COR-L47 (cell line): ENCODE measurements at regions not wholly inside any gene's neighbourhood (a gene's known extent, or its start where the extent isn't known, plus 50 kb on each side); places are given as distances from the start of the nearest gene placed in this dataset.
A peak's percentile ranks its signal among the peaks of the same experiment; 100 is the strongest.

Source experiments
- DNase-seq: peaks from one replicate; lab custom pipeline; 2025; lab: John Stamatoyannopoulos, UW

DNA sequence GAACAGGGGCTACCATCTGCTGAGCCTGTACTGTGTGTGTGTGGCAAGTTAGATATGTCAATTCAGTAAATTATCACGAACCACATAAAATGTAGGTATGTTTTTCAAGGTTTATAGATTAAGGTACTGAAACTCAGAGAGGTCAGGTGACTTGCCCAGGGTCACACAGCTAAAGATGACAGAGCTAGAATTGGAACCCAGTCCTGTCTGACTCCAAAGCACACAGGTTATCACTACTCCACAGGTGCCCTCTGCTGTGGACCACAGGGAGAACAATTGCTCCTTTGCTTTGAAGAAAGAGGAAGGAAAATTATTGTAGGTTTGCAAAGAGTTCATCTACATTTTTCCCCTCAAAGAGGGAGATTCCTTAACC is 229.7 kb upstream of the AGAP1 start:
- no peak for DNase-seq

DNA sequence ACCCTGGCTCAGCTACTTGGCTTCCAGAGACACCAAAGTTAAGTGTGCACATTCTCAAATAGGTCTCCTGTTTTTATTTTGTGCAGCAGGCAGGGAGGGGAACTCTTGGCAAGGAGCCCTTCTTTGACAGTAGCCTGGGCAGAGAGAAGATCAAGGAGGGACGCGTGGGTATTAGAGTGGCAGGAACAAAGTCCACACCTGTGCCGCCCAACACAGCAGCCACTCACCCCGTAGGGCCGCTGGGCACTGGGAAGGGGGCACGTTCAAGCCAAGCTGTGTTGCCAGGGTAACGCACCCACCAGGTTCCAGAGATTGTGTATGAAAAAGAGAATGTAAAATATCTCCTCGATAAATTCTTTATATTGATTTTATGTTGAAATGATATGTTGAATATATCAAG is 229.3 kb upstream of the AGAP1 start:
- no peak for DNase-seq

DNA sequence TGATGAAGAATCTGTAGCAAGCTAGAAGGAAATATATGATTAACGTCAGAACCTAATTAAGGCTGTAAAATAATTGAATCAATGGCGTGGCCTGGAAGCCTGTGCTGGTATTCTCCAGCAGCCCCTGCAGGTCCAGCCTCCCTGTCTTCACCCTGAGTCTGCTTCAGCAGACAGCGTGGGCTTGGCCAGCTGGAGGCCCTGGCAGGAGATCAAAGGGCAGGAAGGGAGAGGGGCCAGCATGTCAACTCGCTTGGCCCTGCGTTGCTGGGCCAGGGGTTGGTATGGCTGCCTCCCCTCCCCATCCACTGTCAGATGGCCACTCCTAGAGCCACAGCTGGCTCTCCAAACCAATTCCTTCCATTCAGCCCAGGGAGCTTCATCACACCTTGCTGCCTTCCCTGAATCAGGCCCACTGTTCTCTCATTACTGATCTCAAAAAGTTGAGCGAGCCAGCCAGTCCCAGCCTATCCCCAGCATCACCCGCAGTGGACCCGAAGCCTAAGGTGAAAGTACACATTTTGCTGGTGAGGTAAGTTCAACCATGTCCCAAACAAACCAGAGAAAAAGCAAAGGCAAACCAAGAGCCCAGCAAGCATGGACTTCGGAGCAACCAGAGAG is 228.4 kb upstream of the AGAP1 start:
- no peak for DNase-seq

DNA sequence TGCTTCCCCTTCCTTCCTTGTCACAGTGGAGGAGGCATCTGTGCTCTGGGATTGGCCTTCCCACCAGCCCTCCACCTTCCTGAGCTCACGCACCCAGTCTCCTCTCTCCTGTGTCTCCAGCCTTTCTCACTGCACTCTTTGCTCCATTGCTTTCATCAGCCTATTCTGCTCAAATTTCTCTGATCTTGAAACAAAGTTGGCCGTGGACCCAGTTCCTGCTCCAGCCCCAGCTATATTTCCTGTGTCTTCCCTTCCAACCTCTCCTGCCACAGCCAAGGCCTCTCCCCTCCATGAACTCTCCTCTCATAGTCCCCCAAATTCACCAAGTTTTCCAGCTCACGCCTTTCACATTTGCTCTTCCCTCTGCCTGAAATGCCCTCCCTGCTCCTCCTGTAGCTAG is 226.6 kb upstream of the AGAP1 start:
- DNase-seq = no peak

DNA sequence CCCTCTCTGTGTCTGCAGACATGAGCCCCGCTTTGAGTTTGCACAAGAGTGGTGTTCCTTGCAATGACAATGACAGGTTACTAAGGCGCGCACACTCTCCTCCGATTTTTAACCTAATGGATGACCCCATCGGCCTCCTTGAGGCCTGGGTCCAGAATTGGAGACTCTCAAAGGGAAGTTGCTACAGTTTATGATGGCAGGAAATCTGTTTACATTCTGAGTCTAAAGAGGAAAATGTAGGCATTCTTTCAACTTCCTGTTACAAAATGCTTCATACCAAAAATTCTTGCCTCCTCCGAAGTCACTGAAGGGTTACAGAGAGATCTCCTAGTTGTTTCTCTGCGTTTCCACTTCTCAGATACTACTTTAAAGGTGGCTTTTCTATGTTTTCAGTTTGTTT is 225.3 kb upstream of the AGAP1 start:
- no peak for DNase-seq

DNA sequence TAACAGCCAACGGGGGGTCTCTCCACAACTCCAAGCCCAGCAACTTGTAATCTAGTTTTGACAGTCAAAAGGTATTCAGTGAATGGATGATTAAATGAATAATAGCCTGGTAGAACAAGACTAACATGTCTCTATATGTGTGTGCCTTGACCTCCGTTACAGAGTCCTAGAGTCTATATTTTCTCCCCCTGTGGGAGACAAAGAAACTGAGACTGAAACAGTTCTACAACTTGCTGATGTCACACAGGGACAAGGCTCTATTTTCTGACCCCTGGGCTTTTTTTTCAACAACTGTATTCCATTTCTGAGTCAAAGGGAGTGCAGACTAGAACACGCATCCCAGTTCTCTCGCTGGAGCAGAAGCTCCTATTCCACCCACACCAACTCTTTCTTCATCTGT is 223.6 kb upstream of the AGAP1 start:
- DNase-seq = no peak

DNA sequence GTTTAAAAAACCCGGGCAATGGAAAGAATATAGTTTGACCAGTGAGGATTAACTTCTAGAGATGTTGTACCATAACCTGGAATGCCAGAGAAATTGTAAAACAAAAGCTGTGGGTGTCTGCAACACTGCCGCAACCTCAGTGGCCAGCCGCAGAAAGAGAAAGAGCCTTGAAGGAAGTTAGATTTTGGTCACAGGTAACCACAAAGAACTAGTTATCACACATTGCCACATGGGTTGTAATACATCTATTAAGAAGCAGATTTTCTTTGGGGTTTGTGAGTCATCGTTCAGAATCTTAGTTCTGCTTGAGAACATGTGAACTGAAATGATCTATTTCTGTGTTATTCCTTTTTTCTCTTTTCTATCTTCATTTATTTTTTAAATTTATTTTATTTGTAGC is 222.9 kb upstream of the AGAP1 start:
- DNase-seq = no peak

DNA sequence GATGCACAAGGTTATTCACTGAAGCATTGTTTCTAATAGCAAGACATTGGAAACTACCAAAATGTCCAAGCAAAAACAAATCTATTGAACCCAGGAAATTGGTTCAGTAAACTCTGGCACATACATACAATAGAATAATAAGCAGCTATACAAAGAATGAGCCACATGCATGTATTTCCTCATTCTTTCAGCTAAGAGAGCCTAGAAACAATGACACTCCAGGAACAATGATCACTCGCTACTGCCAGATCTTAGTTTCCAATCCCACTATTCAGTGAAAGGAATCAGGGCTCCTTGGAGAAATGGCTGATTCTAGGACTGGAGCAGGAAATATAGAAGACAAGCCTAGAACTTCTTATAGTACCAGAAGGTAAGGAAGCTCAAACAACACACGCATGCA is 221.9 kb upstream of the AGAP1 start:
- no peak for DNase-seq

DNA sequence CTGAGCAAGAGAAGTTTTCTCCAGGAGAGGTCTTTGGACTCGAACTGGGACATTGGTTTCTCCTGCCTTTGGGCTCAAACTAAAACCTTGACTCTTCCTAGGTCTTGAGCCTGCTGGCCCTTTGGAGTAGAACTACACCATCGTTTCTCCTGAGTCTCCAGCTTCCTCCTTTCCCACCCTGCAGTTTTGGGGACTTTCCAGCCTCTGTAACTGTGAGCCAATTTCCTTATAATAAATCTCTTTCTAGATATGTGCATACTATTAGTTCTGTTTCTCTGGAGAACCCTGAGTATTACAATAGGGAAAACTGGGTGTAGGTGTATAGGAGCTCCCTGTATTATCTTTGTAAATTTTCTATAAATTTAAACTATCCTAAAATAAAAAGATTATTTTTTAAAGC is 219.8 kb upstream of the AGAP1 start:
- DNase-seq = no peak

DNA sequence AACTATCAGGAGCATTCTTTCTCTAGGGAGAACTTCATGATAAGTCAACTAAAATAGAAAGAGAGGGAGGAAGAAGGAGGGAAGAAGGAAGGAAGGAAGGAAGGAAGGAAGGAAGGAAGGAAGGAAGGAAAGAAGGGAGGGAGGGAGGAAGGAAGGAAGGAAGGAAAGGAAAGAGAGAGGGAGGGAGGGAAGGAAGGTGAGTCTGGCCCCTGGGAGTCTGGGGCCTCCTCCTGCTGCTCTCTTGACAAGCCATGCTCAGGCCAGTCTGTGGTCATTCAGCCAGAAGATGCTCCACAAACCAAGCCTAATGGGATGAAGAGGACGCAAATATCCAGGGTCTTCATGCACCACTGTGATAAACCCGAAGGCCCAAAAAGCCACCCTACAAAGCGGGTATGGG is 216.4 kb upstream of the AGAP1 start:
- no peak for DNase-seq

DNA sequence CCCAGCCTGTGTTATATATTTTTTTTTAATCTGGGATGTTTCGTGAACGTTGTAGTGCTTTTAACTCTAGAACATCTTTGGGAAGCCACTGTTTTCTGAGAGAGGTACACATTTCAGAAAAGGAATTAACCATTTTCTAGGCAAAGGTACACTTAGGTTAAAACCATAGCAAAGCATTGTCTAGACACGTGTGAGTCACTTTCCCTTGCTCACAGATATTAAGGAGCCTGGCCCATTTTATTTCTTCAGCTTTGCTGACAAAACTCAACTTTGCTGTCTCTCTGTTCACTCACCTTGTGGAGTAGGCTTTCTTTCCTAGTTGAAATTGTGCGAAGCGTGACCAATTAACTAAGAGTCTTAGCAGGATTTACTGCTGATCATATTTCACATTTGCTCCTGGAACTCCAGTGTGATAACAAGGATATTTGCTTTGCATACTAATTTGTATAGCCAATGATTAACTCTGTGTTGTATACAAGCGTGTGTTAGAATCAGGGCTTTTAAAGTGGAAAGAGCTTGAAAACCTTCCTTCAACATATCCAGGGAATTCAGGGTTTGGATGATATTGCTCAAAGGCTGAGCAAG is 215.0 kb upstream of the AGAP1 start:
- no peak for DNase-seq

DNA sequence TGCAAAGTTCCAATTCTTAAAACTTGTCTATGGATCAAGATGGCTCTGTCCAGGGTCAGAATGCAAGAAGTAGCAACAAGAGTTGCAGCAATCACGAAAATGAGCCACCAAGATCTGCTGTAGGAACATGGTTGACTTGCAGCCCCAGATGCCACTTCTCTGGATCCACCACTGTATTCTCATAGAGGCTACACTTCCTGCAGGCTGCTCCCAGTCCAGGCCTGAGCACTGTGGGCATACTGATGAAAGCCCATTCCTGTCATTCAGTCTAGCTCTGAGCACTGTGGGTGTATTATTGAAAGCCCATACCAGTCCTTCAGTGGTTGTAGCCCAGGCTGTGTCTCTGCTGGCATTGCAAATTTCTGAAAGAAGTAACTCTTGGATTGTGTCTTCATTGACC is 213.9 kb upstream of the AGAP1 start:
- DNase-seq = no peak

DNA sequence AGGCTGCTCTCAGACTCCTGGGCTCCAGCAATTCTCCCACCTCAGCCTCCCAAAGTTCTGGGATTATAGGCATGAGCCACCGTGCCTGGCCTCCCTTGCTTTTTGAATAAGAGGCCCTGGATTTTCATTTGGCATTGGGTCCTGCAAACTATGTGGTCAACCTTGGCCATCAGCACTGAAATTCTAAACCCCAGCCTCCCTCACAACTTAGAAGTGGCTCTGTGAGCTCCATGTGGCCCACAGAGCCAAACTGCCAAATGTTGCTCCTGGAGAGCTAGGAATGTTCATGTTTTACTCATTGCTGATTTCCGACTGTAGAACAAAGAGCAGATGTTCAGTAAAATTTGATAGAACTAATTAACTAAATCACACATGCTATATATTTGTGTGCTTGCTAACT is 210.6 kb upstream of the AGAP1 start:
- no peak for DNase-seq

DNA sequence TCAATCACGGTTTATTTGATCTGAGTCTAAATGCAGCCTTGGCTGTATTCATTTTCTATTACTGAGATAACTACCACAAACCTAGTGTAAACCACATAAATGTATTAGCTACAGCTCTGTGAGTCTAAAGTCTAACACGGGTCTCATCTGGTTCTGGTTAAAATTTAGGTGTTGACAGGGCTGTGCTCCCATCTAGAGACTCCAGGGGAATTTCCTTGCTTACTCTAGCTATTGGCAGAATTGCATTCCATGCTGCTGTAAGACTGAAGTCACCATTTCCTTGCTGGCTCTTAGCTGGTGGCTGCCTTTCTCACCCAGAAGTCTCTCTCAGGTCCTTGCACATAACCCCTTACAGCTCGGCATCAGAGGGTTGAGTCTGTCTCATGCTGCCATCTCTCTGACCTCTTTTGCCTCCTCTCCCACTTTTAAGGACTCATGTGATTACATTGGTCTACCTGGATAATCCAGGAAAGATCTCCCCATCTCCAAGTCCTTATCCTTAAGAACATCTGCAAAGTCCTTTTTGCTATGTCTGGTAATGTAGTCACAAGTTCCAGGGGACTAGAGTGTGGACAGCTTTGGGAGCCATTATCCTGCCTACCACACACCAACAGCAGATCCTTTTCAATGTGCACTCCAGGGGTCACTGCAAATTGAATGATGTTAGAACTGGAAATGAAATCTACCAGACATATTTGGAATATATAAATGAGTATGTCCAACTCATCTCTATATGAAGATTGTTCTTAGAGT is 207.0 kb upstream of the AGAP1 start:
- no peak for DNase-seq

DNA sequence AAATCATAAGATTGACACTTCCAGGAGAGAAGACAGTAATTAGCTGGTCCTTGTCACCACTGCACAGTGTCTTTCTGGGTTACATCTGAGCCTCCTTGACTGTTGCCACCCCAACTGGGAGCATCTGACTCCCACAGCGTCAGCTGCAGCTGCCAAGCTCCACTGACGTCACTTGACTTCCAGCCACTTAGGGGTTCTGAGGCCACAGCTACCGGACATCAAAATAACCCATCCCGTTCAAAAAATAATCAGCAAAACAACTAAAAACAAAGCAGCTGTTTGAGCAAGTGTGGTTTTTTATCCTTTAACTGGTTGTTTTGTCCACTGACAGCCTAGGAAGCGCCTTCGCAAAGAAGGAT is 206.5 kb upstream of the AGAP1 start:
- no peak for DNase-seq

DNA sequence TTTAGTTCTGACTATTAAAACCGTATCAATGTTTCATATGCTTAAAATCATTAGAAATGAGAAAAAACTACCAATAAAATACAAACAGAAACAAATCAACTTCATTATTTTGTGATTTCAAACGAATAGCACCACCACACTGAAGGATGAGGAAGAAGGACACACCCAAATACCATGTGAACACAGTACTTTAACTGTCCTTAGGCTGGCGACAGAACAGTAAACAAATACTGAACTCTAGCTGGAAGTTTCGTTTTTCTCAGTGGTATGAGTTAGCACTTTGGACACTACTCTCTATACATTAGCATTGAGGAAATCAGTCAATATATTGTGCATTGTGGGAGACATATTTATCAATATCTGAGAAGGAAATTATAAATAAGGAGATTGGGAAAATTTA is 202.4 kb upstream of the AGAP1 start:
- DNase-seq = no peak

DNA sequence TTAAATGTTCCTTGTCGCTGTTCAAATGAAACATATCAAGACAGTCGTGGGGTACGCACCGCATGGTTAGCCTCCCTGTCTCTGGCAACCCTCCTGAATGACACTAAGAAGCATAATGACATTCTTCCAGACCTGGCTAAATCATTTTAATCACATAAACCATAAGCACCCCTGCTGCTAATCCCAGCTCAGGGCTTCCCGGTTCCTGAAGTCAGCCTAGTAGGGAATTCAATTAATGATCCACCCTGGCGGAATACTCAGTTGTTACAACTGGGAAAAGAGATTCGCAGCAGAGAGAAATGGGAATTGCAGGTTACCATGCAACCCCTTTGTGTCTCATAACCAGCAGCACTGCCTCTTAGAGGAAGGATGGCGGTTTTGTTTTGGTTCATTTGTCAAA is 200.8 kb upstream of the AGAP1 start:
- no peak for DNase-seq

DNA sequence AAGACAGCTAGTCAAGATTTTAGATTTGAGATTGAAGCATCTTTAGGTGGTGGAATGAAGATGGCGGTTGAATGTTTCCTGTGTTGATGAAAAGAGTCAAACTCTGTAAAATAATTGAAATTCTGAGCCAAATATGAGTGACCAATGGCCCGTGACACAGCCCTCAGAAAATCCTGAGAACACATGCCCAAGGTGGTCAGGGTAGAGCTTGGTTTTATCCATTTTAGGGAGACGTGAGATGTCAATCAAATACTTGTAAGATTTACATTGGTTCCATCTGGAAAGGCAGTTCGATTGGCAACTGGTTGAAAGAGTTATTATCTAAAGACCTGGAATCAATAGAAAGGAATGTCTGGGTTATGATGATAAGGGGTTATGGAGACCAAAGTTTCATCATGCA is 198.0 kb upstream of the AGAP1 start:
- DNase-seq = no peak

DNA sequence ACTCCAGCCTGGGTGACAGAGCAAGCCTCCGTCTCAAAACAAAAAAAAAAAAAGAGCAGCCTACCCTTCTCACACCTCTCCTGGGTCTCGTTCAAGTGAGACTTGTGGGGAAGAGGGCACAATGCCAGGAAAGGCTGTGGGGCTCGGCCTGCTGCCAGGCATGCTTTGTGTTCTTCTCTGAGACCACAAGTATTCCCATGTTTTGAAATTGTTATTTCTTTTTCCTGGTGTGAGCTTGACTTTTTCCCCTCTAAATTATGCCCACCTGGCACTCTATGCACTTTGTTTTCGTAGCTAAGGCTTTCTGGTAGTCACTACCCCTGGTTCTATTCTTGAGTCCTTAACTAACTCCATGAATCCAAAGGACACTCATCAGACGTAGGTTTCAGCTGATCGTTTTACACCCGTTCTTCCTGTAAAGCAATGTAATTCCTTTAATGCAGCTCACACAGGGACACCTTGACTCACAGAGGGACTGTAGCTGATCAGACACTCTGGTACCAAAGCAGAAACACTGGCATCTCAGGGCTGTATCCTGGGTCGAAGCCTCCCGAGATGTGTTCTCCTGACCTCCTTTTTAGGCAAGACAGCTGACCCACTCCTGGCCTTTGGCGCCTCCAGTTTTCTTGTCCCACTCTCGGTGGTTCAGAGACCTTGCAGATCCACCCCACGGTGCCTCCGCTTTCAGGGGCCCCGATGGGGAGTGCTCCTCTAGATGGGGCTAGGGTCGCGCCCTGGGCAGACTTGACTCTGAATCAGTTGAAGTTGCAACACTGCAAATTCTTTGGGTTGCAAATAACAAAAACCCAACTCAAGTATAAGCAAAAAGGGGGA is 193.3 kb upstream of the AGAP1 start:
- DNase-seq = peak; percentile 39

DNA sequence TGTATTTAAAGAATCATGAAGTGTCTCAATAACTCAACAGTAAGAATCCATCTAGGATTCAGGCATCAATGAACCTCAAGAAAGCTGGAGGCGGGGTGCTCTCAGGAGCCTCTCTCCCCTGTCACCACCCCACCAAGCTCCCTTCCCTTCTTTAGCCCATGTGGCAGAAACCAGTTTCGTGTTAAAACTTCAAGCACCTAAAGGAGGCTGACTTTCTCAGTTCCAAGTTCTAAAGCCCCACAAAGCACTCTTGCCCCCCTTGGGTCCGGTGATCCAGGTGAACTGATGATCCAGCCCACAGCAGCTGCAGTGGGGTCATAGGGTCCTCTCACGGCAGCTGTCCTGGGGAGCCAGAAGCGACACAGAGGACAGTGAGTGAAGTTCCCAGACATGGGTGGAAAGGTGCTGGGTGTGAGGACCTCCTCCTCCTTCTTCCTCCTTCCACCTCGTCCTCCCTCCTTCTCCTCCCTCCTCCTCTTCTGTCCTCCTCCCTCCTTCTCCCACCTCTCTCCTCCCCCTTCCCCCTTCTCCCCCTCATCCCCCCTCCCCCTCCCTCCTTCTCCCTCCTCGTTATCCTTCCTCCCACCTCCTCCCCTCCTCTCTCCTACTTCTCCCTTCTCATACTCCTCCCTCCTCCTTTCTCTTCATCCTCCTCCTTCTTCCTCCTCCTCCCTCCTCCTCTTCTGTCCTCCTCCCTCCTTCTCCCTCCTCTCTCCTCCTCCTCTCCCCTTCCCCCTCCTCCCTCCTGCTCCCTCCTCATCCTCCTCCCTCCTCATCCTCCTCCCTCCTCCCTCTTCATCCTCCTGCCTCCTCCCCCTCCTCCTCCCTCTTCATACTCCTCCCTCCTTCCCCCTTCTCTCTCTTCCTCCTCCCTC is 192.4 kb upstream of the AGAP1 start:
- DNase-seq = no peak

DNA sequence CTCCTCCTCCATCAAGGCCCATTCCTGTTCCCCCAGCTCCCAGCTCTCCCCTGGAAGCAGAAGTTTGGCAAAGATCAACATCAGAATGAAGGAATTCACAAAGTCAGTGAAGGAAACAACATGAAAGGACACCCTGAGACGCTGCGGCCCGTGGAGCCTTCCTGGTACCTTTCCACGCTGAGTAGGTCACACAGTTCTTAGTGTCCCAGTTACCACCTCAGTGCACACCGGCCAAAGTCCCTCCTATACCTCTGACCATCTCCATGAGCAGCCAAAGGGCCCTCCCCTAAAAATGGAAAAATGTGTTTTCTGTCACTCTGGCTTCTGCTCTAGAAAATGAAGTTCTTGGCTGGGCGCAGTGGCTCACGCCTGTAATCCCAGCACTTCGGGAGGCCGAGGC is 191.6 kb upstream of the AGAP1 start:
- no peak for DNase-seq
